ENCODE measurements at regions not wholly inside any gene's neighbourhood (a gene's known extent, or its start where the extent isn't known, plus 50 kb on each side); places are given as distances from the start of the nearest gene placed in this dataset.

DNA sequence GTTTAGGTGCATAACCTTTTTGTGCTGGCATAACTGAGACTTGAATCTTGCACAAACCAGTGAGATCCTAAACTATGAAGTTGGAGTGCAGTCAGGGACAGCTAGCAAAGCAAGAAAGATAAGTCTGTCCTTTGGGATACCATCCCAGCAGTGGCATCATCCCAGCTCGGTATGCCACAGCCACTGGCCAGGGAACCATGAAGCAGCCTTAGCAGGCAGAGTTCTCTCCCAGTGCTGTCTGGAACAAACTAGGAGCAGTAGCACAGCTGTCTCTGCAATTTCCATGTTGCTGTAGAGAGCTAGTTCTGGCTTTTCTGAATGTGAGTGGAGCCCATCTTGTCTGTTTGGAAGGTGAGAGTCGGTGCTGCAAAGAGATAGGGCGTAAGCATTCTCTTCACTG lies 130.3 kb downstream of the DTWD1 start:
- Histone ChIP-seq H3K36me3 (replicated peaks in 1 of 2; ENCODE audit: control insufficient read depth in 1 of 2, insufficient read depth in 2 of 2, low read length in 2 of 2) (no peaks in the 10 kb centered on the region), H4K20me1 (ENCODE audit: insufficient read depth, low read length) (no peaks in the 10 kb centered on the region), H3K27ac (ENCODE audit: low read depth in 1 of 2, low read length in 2 of 2) (no peak overlapping the region), H3K9me3 (replicated peaks in 1 of 2; ENCODE audit: control insufficient read depth in 1 of 2, insufficient read depth in 1 of 2, low read length in 2 of 2) (no peaks in the 10 kb centered on the region), H2AFZ (ENCODE audit: insufficient read depth, low read depth, low read length, poor library complexity, severe bottlenecking) (no peak overlapping the region), H3K27me3 (ENCODE audit: control insufficient read depth in 2 of 2, insufficient read depth in 2 of 2, low read length in 2 of 2) (no peaks in the 10 kb centered on the region), H3K4me1 (ENCODE audit: control insufficient read depth in 1 of 2, insufficient read depth in 2 of 2, low read length in 2 of 2) (no peaks in the 10 kb centered on the region), H3K4me3 (replicated peaks in 1 of 3; ENCODE audit: low read depth in 2 of 3, low read length in 3 of 3) (no peak overlapping the region), H3K9ac (ENCODE audit: insufficient read depth, low read length, poor library complexity, severe bottlenecking) (no peak overlapping the region), H3K79me2 (ENCODE audit: insufficient read depth, low read length) (no peaks in the 10 kb centered on the region), H3K4me2 (replicated peaks; ENCODE audit: extremely low read depth, low read length, poor library complexity, severe bottlenecking) (no peak overlapping the region)
- no peak overlapping the region for H3K4me3 Mint-ChIP-seq
- TF ChIP-seq, protein P1, sequence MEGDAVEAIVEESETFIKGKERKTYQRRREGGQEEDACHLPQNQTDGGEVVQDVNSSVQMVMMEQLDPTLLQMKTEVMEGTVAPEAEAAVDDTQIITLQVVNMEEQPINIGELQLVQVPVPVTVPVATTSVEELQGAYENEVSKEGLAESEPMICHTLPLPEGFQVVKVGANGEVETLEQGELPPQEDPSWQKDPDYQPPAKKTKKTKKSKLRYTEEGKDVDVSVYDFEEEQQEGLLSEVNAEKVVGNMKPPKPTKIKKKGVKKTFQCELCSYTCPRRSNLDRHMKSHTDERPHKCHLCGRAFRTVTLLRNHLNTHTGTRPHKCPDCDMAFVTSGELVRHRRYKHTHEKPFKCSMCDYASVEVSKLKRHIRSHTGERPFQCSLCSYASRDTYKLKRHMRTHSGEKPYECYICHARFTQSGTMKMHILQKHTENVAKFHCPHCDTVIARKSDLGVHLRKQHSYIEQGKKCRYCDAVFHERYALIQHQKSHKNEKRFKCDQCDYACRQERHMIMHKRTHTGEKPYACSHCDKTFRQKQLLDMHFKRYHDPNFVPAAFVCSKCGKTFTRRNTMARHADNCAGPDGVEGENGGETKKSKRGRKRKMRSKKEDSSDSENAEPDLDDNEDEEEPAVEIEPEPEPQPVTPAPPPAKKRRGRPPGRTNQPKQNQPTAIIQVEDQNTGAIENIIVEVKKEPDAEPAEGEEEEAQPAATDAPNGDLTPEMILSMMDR (IDR thresholded peaks at IDR 0.05) = no peak
- H3K4me1 Mint-ChIP-seq = peaks cover 6% of the 10 kb centered on the region
- no peaks in the 10 kb centered on the region for H3K36me3 Mint-ChIP-seq
- peaks cover 0 to 1% (median 0%) of the 10 kb centered on the region in 3 donors for H3K27me3 Mint-ChIP-seq (ENCODE audit: low read depth in 3 of 3)
- 100% methylated on average over 1 of the region's 3 CpGs for WGBS (ENCODE audit: insufficient coverage)
- no peak overlapping the region for H3K27ac Mint-ChIP-seq
- H3K9me3 Mint-ChIP-seq = peaks cover 0 to 6% (median 1%) of the 10 kb centered on the region in 7 donors
- intact Hi-C loops (cut with micrococcal nuclease) = no loop called here
- DNase-seq = no peak

- Mint-ChIP-seq H3K4me3 (no peak overlapping the region), H3K4me1 (peaks cover 6% of the 10 kb centered on the region), H3K27me3 (ENCODE audit: low read depth in 3 of 3) (peaks cover 0 to 1% (median 0%) of the 10 kb centered on the region in 3 donors), H3K36me3 (no peaks in the 10 kb centered on the region), H3K9me3 (peaks cover 0 to 5% (median 1%) of the 10 kb centered on the region in 7 donors), H3K27ac (no peak overlapping the region)
- Histone ChIP-seq H4K20me1 (ENCODE audit: insufficient read depth, low read length) (no peaks in the 10 kb centered on the region), H3K9me3 (replicated peaks in 1 of 2; ENCODE audit: control insufficient read depth in 1 of 2, insufficient read depth in 1 of 2, low read length in 2 of 2) (no peaks in the 10 kb centered on the region), H3K4me3 (replicated peaks in 1 of 3; ENCODE audit: low read depth in 2 of 3, low read length in 3 of 3) (no peak overlapping the region), H3K79me2 (ENCODE audit: insufficient read depth, low read length) (no peaks in the 10 kb centered on the region), H3K27ac (ENCODE audit: low read depth in 1 of 2, low read length in 2 of 2) (no peak overlapping the region), H3K9ac (ENCODE audit: insufficient read depth, low read length, poor library complexity, severe bottlenecking) (no peak overlapping the region), H3K27me3 (ENCODE audit: control insufficient read depth in 2 of 2, insufficient read depth in 2 of 2, low read length in 2 of 2) (no peaks in the 10 kb centered on the region), H3K36me3 (replicated peaks in 1 of 2; ENCODE audit: control insufficient read depth in 1 of 2, insufficient read depth in 2 of 2, low read length in 2 of 2) (no peaks in the 10 kb centered on the region), H2AFZ (ENCODE audit: insufficient read depth, low read depth, low read length, poor library complexity, severe bottlenecking) (no peak overlapping the region), H3K4me1 (ENCODE audit: control insufficient read depth in 1 of 2, insufficient read depth in 2 of 2, low read length in 2 of 2) (no peaks in the 10 kb centered on the region), H3K4me2 (replicated peaks; ENCODE audit: extremely low read depth, low read length, poor library complexity, severe bottlenecking) (no peak overlapping the region)
- intact Hi-C loops (cut with micrococcal nuclease) = no loop called here
- TF ChIP-seq, protein P1 (IDR thresholded peaks at IDR 0.05) = no peak
- WGBS (ENCODE audit: insufficient coverage) = no CpG with 5 or more reads among the region's 3 CpGs
- no peak for DNase-seq
Observed at GRCh38 chr15:49751751-49752150, 130.9 kb downstream of the DTWD1 start.

All from CD14-positive monocyte (primary cell).